ENCODE measurements at regions not wholly inside any gene's neighbourhood (a gene's known extent, or its start where the extent isn't known, plus 50 kb on each side); places are given as distances from the start of the nearest gene placed in this dataset.

GRCh38 chr4:20626326-20627005 lies 73.8 kb upstream of the PACRGL start:
- H3K23ac ChIP-seq (ENCODE audit: insufficient read length, low read depth, low read length): no peak overlapping the region
- H3K27ac Mint-ChIP-seq: no peak overlapping the region

More at GRCh38 chr4:20626326-20627005, 73.8 kb upstream of the PACRGL start:
- H4K8ac ChIP-seq (replicated peaks; ENCODE audit: insufficient read length, low read depth, low read length): no peak overlapping the region
- TF ChIP-seq, protein P1, sequence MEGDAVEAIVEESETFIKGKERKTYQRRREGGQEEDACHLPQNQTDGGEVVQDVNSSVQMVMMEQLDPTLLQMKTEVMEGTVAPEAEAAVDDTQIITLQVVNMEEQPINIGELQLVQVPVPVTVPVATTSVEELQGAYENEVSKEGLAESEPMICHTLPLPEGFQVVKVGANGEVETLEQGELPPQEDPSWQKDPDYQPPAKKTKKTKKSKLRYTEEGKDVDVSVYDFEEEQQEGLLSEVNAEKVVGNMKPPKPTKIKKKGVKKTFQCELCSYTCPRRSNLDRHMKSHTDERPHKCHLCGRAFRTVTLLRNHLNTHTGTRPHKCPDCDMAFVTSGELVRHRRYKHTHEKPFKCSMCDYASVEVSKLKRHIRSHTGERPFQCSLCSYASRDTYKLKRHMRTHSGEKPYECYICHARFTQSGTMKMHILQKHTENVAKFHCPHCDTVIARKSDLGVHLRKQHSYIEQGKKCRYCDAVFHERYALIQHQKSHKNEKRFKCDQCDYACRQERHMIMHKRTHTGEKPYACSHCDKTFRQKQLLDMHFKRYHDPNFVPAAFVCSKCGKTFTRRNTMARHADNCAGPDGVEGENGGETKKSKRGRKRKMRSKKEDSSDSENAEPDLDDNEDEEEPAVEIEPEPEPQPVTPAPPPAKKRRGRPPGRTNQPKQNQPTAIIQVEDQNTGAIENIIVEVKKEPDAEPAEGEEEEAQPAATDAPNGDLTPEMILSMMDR (conservative IDR thresholded peaks at IDR 0.05): no peak
- no peak overlapping the region for H3K4ac ChIP-seq (ENCODE audit: low read depth, low read length)
- no peak overlapping the region for H4K91ac ChIP-seq (ENCODE audit: insufficient read length, low read depth, low read length)
- no peaks in the 10 kb centered on the region for H3K27me3 ChIP-seq (ENCODE audit: insufficient read depth, low read length)
- H3T11ph ChIP-seq (ENCODE audit: low read length): no peak overlapping the region
- H3K79me1 ChIP-seq (ENCODE audit: insufficient read depth, low read depth, low read length, poor library complexity, severe bottlenecking): no peaks in the 10 kb centered on the region
- no peak overlapping the region for H2BK12ac ChIP-seq (ENCODE audit: insufficient read length, low read depth, low read length)
- Mint-ChIP-seq H3K4me3 (no peak overlapping the region), H3K4me1 (peaks cover 3 to 5% of the 10 kb centered on the region in 2 experiments; a peak in 2 of 4 replicates), H3K9me3 (peaks cover 0 to 4% of the 10 kb centered on the region in 2 experiments; a peak in 3 of 5 replicates), H3K36me3 (ENCODE audit: insufficient read depth in 1 of 3, low read depth in 3 of 3) (peaks cover 0 to 5% (median 2%) of the 10 kb centered on the region in 3 experiments; a peak in 3 of 7 replicates), H3K27me3 (ENCODE audit: low read depth) (no peaks in the 10 kb centered on the region)
- no peaks in the 10 kb centered on the region for H3K79me2 ChIP-seq (ENCODE audit: insufficient read depth, low read length)
- no peak overlapping the region for H4K5ac ChIP-seq (ENCODE audit: insufficient read length, low read depth, low read length)
- no peak overlapping the region for H3K9ac ChIP-seq (ENCODE audit: extremely low read depth, insufficient read length, low read length)
- H2AFZ ChIP-seq (ENCODE audit: low read length): no peak overlapping the region
- no peak overlapping the region for H2BK15ac ChIP-seq (ENCODE audit: low read depth, low read length)
- no peaks in the 10 kb centered on the region; the same call in 1 of the 2 replicates for H3K4me1 ChIP-seq (ENCODE audit: insufficient read depth, low read length)
- no peaks in the 10 kb centered on the region for H4K20me1 ChIP-seq (ENCODE audit: control insufficient read depth, insufficient read depth, insufficient read length)
- no CpG with 5 or more reads among the region's 5 CpGs for WGBS (ENCODE audit: extremely low coverage, insufficient read length, low lambda C conversion rate)
- no peaks in the 10 kb centered on the region for H3K9me3 ChIP-seq (ENCODE audit: control insufficient read depth, low read depth, low read length)
- no peak overlapping the region for H2BK120ac ChIP-seq (ENCODE audit: low read depth, low read length, poor library complexity, severe bottlenecking)
- H3K18ac ChIP-seq (ENCODE audit: insufficient read length, low read depth, low read length): no peak overlapping the region
- DNase-seq: no peak
- no peaks in the 10 kb centered on the region for H3K23me2 ChIP-seq (ENCODE audit: insufficient read length, low read depth, low read length, poor library complexity, severe bottlenecking)
- H2AK5ac ChIP-seq (ENCODE audit: insufficient read length, low read length): no peak overlapping the region
- no peak overlapping the region for H2BK20ac ChIP-seq (ENCODE audit: low read depth, low read length, poor library complexity, severe bottlenecking)
- H3K14ac ChIP-seq (ENCODE audit: insufficient read depth, low read length): no peak overlapping the region
- H3K4me2 ChIP-seq (ENCODE audit: insufficient read depth, insufficient read length, low read length): no peak overlapping the region
- H2BK5ac ChIP-seq (ENCODE audit: insufficient read length, low read length): no peak overlapping the region
- no peak overlapping the region for H3K27ac ChIP-seq (ENCODE audit: insufficient read length, low read depth, low read length)
- H3K56ac ChIP-seq (ENCODE audit: insufficient read length, low read depth, low read length): no peak overlapping the region
